T-helper 22 cell (primary cell): ENCODE measurements at regions not wholly inside any gene's neighbourhood (a gene's known extent, or its start where the extent isn't known, plus 50 kb on each side); places are given as distances from the start of the nearest gene placed in this dataset.
A peak's percentile ranks its signal among the peaks of the same experiment; 100 is the strongest.

Experiments used
- DNase-seq: peaks from one replicate; pipeline ENCODE4 v3.0.0-alpha.2; 2020; ENCODE audit warnings: low read depth

DNA sequence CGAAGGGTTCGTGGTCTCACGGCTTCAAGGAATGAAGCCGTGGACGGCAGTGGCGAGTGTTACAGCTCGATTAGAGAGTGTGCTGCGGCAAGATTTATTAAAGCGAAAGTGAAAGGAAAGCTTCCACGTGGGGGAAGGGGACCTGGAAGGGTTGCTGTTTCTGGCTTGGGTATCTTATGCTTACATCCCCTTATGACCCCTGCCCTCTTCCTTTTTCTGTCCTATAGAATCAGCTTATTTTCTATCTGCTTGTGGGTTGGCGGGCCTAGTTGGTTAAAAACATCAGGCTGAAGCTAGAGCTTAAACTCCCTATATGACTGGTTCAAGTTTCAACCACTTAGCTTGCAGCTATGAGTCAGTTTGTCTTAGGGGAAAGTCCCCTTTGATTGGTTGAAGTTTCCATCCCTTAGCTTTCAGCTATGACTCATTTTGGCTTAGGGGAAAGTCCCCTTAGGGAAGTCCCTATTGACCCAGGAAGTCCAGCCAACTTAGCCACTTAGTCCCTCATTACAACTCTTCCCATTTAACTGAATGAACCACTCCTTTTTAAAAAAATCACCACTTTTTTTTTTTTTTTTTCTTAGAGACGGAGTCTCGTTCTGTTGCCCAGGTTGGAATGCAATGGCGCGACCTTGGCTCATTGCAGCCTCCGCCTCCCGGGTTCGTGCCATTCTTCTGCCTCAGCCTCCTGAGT is 1494.7 kb upstream of the TMEM132C start:
- peak; percentile 44 for DNase-seq

DNA sequence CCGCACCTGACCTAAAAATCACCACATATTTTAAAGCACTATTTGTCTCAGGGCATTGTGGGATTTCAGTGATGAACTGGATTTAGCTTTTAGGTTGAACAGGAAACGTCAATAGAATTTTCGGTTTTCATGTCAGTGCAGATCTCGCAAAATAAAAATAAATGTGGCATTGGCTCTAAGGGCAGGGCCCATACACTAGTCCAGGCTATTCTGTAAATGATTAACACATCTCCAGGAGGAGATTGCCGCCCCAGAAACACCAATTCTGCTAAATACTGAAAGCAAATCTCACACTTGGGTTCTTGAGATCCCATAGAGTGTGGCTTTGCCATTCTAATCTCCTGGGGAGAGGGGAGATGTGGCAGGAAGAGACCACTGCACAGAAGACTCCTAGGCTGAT is 1494.0 kb upstream of the TMEM132C start:
- DNase-seq = no peak

DNA sequence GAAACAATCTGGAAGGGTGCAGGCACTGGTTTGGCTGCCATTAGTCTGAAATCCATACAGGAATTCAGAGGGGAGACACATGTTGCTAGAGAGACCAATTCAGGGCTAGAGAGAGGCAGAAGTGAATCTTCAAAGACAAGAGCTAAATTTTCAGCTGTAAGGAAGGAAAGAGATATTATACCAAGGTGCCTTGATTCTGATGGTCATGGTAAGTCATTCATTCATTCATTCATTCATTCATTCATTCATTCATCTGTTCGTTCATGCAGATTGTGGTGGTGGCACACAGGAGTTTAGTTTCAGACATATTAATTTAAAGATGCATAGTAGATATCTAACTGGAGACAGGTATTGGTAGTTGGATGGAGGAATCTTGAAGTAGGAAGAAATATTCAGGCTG is 1493.5 kb upstream of the TMEM132C start:
- no peak for DNase-seq

DNA sequence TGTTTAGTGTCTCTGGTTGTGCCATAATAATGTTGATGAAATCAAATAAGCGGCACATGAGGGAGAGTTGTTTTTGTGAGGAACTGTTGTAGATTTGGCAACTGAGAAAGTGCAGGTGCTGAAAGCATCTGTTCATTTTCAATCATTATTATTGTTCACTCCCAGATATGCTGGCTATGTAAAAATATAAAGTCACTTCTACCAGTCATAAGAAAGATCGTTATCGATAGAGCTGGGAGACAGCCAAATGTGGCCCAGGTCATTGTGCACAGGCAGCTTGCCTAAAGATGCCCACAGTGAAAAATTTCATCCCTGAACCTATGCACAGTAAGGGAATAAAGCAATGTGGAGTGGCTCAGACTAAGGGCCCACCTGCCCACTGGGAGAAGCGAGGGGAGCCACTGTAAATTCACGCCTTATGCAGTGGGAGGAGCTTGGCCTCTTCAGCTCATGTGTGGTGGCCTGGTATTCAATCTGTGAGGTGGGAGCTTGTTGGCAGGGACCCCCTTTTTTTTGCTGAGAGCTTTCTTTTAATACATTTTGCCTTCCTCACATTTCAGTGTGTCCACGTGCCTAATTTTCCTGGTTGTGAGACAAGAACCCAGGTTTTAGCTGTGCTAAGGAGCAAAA is 1490.8 kb upstream of the TMEM132C start:
- no peak for DNase-seq

DNA sequence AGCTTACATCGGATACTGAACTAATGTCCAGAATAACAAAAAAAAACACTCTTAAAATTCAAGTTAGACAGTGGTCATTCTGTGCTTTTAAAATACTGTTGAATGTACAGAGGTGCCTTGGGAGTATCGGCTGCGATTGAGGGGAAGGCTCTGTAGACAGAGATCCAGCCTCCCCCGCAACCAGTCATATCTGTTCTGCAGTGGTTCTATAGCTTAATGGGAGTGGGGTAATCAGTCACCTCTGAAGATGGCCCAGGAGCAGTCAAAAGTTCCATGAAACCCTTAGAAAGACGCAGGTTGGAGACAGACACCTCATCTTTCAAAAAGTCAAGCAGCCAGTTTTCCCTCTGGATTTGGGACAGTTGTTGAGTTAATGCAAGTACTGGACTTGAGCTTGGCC is 1486.6 kb upstream of the TMEM132C start:
- no peak for DNase-seq

DNA sequence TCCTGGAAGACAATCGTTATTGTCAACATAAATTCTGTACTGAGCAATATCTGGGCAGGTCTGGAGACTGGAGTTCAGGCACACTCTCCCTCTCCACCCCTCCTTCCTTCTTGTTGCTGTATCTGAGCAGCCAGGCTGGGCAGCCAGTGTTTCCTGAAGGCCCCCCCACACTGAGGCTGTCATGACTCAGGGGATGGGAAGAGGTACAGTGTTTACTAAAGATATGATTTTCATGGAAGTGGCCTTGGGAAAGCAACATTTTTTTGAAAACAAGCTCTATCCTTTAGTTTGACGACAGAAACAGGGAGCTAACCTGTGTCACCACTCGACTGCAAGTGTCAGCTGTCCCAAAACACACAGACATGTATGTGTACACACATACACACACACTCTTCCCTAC is 1485.4 kb upstream of the TMEM132C start:
- DNase-seq = no peak

DNA sequence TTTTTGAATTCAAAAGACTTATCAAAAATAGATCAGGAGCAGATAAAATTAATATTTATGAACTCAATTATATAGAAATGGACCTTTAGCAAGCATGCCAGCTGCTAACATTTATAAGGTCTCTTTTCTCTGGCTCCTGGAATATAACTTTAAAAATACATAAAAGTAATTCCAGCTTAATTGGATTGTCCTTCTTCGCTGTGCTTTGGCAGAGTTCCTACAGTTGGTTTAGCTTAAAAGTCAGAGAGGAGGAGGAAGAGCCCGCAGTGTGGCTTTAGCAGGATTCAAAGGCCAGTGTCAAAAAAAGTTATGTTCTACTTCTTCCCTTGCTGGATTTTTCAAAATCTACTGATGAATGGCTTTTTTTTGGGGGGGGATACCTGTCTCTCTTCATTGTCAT is 1484.9 kb upstream of the TMEM132C start:
- DNase-seq = no peak

DNA sequence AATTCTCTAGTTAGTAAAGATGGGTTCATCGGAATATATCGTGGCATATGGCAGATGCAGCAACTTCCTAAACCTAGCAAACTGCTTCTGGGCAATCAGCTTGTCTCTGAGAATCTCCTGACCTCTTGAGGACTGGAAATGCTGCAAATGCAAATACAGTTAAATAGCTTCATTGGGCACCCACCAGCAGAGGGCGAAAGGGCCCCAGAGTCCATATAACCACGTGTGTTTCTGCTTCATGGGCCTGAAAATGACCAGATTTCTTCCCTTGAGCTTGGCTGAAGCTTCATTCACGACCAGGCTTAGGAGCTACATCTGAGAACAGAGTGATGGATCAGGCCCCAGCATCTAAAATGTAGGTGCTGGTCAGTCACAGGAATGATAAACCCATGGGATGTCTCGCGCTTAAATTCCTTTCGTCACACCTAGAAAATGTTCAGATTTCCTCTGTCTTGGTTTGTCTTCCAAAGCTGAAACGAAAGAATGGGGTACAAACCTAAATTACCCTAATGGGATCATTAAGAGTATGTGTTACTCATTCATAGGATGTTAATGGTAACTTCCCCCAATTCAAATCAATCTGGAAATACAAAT is 1482.5 kb upstream of the TMEM132C start:
- no peak for DNase-seq

DNA sequence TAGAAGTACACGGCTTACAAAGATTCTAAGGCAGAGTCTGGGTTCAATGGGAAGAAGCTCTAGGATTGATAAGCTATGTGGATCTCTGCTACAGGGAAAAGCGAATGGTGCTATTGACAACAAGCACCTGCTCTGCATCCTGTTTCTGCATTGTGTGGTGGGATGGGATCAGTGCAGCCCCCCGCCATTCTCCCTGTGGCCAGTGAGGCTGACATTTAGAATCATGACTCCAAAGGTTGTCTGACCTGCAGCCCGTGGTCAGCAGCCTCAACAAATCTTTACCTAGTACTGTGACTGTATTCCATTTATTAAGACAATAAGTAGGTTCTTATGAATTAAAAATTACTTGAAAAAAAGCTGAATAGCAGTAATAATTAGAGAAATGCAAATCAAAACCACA is 1477.0 kb upstream of the TMEM132C start:
- DNase-seq = no peak

DNA sequence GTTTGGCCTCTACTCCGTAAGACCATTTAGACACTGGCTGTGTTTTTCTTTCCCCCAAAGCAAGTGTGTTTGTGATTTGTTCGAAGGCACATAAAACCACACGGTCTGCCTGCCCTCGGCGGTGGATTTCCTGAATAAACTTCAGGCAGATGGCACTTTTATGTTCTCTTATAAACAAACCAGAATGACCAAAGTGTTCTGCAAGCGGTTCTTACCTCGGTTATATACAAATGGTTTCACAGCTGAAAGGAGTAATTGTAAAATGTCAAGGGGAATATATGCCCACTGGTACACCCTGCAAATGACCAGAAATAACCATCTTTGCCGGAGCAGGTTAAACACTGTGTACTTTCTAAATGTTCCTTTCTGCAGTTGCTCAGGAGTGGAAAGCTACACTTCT is 1475.8 kb upstream of the TMEM132C start:
- no peak for DNase-seq

DNA sequence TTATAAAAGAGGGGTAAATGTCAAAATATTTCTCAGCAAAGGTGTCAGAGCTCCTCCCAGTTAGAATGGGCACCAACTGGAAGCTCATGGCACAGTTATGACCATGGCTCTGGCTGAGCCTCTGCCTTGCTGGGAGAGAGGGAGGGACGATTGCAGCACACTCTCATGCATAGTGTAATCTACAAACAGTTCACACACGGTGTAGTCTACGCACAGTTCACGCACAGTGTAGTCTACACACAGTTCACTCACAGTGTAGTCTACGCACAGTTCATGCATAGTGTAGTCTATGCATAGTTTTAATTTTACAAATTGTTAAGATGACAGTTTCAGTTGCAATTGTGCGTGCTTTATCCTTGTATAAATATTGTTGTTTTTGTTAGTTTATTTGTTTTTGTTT is 1474.6 kb upstream of the TMEM132C start:
- DNase-seq = no peak

DNA sequence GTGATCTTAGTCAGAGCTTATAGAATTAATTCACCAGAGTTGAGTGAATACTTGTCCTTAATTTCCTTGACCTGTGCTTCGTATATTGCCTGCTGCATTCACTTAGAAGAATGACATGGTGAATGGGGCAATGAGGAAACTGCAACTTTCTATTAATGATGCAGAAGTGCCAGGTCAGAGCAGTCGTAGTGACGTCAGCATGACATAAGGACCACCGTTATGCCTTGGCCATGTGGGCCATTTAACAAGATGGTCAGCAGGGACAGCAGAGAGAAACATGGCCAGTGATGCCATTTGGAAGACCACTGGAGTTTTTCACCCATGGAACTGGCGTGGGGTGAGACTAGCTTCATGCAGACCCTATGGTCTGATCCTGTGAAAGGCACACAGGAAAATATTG is 1469.4 kb upstream of the TMEM132C start:
- no peak for DNase-seq

DNA sequence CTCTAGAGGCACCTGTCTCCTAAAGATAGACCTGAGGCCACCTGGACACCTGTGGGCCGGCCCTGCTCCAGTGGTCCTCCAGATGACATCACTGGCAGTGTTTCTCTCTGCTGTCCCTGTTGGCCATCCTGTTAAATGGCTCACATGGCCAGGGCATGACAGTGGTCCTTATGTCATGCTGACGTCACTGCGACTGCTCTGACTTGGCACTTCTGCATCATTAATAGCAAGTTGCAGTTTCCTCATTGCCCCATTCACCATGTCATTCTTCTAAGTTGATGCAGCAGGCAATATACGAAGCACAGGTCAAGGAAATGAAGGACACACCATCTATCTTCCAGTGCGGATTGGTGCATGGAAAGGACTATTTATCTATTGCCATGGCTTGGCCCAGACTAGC is 1468.5 kb upstream of the TMEM132C start:
- DNase-seq = no peak

DNA sequence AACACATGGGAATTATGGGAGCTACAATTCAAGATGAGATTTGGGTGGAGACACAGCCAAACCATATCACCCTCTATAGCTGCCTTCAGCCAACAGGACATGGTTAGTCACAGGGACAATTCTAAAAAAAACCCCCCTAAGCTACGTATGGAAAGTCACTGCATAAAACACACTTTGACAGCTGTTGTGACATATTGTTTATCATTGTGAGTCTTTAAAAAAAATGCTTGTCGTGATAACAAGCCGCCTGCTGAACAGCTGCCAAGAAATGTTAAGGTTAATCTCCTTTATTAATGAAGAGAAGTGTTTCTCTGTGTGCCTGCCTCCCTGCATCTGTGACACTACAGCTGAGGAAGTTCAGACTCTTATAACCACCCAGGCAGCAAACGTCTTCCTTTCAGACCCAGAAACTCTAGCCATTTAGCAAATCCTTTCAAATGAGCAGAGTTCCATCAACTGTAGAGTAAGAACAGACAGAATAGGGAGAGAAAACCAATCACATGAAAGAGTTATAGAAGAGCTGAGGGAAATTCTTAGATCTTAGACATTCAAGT is 1459.6 kb upstream of the TMEM132C start:
- no peak for DNase-seq

DNA sequence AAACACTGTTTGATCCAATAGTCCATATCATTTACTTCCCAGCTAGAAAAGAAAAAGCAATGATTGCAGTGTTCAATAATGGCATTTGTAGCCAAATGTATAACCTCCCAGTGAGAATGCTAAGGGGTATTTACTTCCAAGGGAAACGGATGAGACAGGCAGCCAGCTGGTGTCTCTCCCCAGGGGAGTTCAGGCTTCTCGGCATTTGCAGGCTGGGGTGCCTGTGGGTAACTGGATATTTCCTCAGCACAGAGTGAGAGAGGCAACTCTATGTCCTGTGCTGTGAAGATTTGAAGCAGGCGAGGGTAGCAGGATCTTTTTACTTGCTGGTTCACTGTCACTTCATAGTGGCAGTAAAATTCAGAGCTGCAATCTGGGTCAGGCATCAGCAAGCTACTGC is 1455.6 kb upstream of the TMEM132C start:
- no peak for DNase-seq

DNA sequence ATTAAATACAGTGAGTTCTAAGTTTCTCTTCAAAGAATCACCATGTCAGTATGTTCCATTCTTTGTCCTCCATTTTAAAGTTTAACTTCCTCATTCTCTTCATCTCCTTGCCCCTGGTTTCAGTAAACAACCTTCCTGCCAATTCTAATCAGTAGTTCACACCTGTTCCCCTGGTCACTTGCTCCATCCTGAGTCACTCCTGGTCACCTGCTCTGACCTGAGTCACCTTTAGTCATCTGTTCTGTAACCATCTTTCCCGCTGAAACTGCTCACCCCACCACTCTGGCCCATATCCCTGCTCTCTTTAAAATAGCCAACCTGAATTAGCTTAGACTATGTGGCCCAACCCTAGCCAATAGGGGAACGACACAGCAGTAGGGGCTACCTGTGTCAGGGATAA is 1447.4 kb upstream of the TMEM132C start:
- no peak for DNase-seq

DNA sequence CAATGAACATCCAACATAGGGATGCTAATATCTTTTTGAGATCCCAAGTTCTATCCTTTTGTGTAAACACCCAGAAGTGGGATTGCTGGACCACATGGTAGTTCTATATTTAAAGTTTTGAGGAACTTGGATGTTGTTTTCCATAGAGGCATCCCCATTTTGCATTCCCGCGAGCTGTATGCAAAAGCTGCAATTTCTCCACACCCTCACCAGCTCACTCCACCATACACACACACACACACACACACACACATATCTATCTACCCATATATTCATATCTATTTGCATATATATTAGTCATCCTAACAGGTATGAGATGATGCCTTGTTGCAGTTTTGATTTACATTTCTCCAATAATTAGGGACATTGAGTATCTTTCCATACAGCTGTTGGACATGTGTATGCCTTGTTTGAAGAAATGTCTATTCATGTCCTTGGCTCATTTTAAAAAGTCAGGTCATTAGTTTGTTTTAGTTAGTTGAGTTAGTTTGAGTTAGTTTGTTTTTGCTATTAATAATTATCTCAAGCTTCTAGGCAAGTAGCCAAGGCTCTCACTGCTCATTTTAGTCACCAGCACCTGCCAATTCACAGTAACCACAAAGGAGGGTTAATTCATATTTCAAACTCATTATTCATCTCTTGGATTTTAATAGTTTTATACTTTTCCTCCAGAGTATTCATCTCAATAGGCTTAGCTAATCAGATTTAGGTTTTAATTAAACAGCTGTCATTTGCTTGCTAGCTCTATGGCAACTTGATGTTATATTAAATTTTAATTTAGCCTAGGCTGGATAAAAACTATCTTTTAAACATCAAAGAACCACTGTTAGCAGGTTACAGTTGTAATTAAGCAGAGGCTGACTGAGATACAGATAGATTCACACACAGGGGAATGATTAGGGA is 1435.9 kb upstream of the TMEM132C start:
- no peak for DNase-seq

DNA sequence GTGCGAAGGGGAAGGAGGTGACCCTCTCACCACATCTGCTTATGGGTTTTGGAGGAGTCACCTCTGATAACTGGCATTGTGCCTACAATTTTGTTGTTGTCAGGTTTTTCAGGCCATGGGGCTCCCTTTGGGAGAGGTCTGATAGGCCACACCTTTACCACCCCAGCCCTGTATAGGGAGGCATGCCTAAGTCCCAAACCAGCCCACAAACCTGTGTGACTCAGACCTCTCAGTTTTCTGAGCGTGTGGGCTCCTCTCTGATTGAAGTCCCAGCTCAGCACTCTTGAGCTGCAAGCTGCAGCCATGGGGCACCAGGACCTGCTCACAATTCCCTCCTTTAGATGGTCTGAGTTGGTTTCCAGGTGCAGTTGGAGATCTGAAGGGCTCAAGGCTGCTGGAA is 1429.3 kb upstream of the TMEM132C start:
- no peak for DNase-seq

DNA sequence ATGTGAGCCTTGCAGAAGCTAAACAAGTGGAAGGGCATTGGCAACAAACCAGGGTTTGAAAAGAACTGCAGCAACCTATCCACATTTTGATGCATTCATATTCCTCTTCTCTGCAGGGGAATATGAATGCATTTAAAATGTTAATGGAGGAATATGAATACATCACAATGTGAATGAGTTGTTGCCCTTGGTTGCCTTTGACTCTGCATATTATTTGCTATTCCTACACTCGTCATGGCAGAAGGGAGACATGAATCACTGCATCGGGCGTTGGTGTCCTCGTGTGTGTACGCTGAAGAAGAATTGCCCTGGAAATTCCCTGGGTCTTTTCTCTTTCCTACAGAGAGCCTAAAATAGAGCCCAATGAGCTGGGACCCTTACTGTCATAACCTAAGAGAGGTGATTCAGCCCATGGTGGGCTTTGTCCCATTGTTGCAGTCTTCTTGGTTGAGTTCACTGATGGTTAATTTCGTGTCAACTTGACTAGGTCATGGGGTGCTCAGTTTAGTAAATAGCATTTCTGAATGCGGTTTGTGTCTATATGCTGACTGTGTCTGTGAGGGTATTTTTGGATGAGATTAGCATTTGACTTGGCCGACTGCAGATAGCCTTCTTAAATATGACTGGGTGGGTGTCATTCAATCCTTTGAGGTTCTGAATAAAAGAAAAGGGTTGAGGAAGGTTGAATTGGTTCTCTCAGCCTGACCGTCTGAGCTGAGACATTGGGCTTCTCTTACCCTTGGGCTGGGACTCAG is 1422.9 kb upstream of the TMEM132C start:
- DNase-seq = no peak

DNA sequence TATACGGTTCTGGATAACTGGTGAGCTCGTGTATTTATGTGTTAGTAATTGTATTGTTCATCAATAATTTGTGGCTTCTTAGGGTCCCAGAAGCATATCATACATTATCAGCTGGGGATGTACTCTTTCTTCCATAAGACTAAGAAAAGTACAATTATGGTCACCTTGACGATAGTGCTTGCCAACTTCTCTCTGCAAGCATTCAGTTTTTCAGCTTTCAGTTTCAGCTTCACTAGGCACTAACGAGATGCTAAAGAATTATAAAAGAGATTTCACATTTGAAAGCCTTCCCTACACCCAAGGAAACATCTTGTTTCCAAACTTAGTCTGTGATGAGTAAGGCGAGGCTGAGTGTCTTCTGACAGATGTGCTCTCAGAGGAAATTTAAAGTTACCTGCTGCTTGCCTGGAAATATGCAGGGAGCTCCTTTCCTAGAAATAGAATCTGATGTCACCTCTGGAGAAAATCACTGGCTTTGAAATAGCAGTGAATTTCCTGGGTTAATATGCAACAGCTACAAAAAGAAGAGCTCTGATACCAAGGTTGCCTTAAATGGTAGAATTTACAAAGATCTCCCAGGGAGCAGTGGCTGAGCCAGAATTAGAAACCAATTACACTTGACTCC is 1419.9 kb upstream of the TMEM132C start:
- no peak for DNase-seq

DNA sequence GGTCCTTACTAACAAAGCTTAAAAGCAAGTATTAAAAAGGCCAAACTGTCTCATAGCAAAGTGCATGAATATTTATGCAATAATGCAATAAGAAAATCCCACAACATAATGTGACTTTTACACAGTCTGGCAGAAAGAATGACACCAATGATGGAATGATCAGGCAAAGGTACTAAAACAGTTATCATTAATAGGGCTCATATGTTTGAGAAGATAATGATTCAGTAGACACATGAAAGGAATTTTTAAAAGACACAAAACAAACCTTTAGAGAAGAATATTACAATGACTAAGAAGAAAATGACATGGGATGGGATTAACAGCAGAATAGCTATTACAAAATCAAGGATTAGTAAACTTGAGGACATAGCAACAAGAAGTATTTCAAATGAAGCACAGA is 1411.2 kb upstream of the TMEM132C start:
- no peak for DNase-seq
